NCI-H526 (cell line): ENCODE measurements at regions not wholly inside any gene's neighbourhood (a gene's known extent, or its start where the extent isn't known, plus 50 kb on each side); places are given as distances from the start of the nearest gene placed in this dataset.

Experiments
- DNase-seq, 2 experiments: peaks; one replicate each; lab custom pipeline; 2025; lab: John Stamatoyannopoulos, UW

GRCh38 chr15:29873947-29874411 is 51.7 kb upstream of the TJP1 start:
- no peak for DNase-seq

- DNase-seq: no peak
Measured at GRCh38 chr15:29873264-29873663, 51.0 kb upstream of the TJP1 start.

- no peak for DNase-seq
Measured at GRCh38 chr15:29872716-29873115, 50.4 kb upstream of the TJP1 start.
